NCI-H2107 (cell line): ENCODE measurements at regions not wholly inside any gene's neighbourhood (a gene's known extent, or its start where the extent isn't known, plus 50 kb on each side); places are given as distances from the start of the nearest gene placed in this dataset.
"Not testable (repeated sequence)": the region's sequence is repeated elsewhere in the genome, so short reads cannot be mapped to it uniquely, and the experiment has no call there.

Experiments
- DNase-seq: peaks from one replicate; lab custom pipeline; 2025; lab: John Stamatoyannopoulos, UW

- no peak for DNase-seq
Measured at GRCh38 chr4:116320859-116321258, 764.5 kb downstream of the TRAM1L1 start.

GRCh38 chr4:116303736-116304188 is 781.6 kb downstream of the TRAM1L1 start:
- no peak for DNase-seq

DNA sequence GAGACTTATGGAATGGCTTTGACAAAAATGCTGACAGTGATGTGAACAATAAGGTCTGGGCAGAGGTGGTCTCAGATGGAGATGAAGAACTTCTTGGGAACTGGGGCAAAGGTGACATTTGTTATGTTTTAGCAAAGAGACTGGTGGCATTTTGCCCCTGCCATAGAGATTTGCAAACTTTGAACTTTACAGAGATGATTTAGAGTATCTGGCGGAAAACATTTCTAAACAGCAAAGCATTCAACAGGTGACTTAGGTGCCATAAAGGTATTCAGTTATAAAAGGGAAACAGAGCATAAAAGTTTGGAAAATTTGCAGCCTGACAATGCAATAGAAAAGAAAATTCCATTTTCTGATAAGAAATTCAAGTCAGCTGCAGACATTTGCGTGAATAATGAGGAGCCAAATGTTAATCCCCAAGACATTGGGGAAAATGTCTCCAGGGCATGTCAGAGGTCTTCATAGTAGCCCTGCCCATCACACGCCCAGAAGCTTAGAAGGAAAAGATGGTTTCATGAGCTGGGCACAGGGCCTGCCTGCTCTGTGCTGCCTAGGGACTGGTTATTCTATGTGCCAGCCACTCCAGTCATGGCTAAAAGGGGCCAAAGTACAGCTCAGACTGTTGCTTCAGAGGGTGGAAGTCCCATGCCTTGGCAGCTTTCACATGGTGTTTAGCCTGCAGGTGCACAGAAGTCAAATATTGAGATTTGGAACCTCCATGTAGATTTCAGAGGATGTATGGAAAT is 782.2 kb downstream of the TRAM1L1 start:
- no peak for DNase-seq

GRCh38 chr4:116275006-116275405 is 810.4 kb downstream of the TRAM1L1 start:
- no peak for DNase-seq

- no peak for DNase-seq
Measured at GRCh38 chr4:116272336-116272735, 813.0 kb downstream of the TRAM1L1 start.

GRCh38 chr4:116260931-116261330 is 824.4 kb downstream of the TRAM1L1 start:
- not testable (repeated sequence) for DNase-seq

DNA sequence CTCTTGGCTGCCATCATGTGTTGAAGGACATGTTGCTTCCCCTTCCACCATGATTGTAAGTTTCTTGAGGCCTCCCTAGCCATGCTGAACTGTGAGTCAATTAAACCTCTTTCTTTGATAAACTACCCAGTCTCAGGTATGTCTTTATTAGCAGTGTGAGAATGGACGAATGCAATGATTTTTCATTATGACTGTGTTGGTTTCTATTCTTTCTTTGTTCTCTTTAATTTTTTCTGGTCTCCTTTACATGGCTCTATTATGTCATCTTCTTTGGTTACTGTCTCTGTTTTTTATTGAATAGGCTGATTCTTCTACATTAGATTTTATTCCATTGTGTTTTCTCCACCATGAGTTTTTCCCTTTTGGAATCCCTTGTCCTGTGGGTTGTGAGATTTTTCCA is 840.6 kb downstream of the TRAM1L1 start:
- no peak for DNase-seq

DNA sequence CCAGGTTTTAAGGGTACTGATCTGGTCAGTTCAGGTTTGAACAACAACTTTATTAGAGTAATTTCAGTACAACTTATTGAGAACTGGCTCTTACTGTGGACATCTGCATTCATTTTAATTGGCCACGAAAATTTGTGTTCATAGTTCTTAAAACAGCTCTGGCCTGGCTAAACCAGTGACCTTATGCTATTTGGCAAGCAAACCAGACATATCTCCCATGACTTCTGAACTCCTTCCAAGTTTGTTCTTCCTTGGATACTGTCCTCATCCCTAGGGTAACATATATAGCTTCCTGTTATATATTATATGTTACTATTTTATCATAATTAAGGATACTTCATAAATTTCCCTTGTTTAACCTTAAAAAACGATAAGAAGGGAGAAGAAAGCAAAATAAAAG is 841.9 kb downstream of the TRAM1L1 start:
- DNase-seq, result no peak

DNA sequence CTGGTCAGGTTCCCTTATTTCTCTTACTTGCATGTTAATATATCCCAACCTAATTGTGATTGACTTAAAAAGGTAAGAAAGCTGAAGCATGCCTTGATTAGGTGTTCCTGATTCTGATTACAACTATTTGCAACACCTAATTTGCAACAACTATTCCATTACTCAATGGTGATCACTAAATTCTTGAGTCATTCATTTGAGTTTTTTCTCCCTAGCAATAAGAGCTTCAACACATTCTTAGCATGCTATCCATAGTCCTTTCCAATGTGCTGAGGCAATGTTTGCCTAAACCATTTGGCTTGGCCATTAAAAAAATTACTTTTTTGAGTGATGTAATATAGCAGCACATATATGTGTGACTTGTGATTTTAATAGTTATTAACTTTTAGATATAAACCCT is 851.4 kb downstream of the TRAM1L1 start:
- DNase-seq, result no peak

DNA sequence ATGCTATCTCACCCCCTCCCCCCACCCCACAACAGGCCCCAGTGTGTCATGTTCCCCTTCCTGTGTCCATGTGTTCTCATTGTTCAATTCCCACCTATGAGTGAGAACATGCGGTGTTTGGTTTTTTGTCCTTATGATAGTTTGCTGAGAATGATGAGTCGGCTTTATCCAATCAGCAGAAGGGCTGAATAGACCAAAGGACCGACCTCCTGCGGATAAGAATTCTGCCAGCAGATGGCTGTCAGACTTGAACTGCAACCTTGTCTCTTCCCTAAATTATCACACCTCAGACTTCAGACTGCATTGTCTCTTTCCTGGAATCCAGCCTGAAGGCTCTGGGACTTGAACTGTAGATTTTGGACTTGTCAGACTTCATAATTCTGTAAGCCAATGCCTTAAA is 853.4 kb downstream of the TRAM1L1 start:
- DNase-seq, result not testable (repeated sequence)

- no peak for DNase-seq
Measured at GRCh38 chr4:116229420-116229819, 856.0 kb downstream of the TRAM1L1 start.

DNA sequence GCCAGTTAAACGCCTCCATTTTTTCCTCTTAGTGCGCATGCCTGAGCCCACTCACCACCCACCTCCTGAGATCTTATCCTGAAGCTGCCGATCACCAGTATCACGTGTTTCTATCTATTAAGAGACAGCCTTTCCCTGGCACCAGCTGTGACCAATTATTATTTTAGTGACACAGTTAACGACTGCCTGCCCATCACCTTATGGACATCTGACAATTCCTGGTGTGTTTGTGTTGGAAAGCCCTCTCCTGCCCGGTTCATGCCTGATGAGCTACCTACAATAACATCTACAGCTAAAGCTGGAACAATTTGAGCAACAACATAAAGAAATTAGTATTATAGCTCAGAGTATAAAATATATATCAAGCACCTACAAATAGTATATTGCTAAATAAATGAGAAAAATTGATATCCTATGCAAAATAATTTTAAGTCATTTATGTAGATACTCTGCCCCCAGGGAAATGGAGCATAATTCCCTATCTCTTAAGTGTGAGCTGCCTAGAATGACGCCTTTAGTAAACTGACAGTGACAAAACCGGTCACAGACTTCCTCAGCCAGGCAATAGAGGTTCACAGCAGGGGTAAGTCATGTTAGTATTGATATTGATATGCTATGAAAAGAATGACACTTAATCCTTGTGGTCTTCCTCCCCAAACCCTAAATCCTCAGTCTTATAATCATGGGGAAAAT is 862.2 kb downstream of the TRAM1L1 start:
- no peak for DNase-seq

DNA sequence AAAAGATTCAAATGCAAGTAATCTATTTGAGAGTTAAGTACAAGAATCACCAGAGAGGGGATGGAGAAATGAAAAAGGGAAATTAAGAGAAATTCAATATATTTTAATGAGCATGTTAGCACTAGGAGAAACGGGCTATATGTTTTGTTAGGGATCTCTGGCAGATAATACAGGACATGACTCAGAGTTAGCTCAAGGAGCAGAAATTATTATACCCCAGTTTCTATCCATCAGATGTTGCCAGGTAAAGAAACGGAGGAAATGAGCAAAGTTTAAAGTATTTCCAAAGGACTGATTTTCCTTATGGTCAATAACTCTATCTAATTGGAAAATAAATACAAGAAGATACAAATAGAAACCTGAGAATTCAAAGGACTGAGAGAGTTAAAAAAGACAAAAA is 867.6 kb downstream of the TRAM1L1 start:
- DNase-seq, result no peak

- DNase-seq, result no peak
Measured at GRCh38 chr4:116215622-116216021, 869.8 kb downstream of the TRAM1L1 start.

GRCh38 chr4:116202524-116202923 is 882.9 kb downstream of the TRAM1L1 start:
- DNase-seq, result no peak

DNA sequence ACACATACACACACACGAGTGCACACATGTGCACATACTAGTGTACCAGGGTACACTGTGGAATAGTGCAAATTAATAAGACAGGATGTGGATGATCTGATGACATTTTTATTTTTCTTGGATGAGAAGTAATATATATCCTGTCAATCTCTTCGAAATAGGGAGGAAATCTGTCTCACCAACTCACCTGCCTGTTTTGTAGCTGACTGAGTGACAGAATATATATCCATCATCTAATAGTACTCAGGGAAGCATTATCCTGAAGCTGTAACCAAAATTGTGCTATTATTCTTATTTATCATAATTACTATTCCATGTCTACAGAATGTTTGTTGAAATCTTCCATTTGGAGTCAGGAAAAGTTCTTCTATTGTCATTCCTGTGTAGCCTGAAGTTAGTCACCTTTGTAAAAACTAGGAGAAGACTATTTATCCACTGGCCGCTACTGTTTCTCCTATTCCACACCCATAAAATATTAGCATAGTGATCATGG is 888.0 kb downstream of the TRAM1L1 start:
- DNase-seq, result no peak

DNA sequence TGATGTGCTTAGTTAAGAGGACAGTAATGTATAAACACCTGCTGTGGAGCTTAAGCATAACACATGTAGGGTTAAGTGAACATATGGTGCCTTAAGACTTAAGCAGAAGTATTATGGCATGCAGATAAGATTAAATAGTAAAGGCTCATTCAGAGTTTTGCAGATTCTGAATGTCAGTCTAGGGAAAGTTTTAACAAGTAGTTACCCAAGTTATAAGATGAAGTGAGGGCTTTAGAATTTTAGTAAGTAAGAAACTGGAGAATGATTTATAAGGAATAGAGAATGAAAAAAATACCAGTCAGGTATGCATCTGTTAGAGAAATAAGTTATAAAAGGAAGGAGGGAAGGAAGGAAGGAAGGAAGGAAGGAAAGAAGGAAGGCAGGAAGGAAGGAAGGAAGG is 902.1 kb downstream of the TRAM1L1 start:
- no peak for DNase-seq

- DNase-seq, result no peak
Measured at GRCh38 chr4:116180157-116180601, 905.2 kb downstream of the TRAM1L1 start.

- not testable (repeated sequence) for DNase-seq
Measured at GRCh38 chr4:116151371-116151770, 934.0 kb downstream of the TRAM1L1 start.

DNA sequence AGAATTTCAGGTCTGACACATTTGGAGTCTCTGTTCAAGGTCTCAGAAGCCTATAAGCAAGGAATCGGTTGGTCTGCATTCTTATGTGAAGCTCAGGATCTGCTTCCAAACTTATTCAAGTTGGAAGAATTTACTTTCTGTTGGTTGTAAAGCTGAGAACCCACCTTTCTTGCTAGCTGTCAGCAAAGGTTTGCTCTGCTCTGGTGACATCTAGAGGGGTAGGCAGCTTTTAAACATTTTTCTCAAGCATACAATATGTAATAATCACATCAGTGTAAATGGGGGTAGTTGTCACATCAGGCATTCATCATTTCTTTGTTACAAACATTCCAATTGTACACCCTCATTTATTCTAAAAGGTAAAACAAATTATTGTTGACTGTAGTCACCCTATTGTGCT is 935.2 kb downstream of the TRAM1L1 start:
- no peak for DNase-seq

GRCh38 chr4:116143198-116143597 is 942.2 kb downstream of the TRAM1L1 start:
- no peak for DNase-seq

DNA sequence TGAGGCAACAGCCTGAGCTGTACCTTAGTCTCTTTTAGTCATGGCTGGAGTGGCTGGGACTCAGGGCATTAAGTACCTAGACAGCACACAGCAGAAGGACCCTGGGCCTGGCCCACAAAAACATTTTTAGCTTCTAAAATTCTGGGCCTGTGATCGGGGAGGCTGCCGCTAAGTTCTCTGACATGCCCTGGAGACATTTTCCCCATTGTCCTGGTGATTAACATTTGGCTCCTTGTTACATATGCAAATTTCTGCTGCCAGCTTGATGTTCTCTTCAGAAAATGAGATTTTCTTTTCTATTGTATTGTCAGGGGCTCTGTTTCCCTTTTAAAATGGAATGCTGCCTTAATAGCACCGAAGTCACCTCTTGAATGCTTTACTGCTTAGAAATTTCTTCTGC is 952.4 kb downstream of the TRAM1L1 start:
- DNase-seq, result no peak

- DNase-seq, result no peak
Measured at GRCh38 chr4:116126794-116127193, 958.6 kb downstream of the TRAM1L1 start.
